Mesodermal cell (in vitro differentiated cells): ENCODE measurements at regions not wholly inside any gene's neighbourhood (a gene's known extent, or its start where the extent isn't known, plus 50 kb on each side); places are given as distances from the start of the nearest gene placed in this dataset.

ENCODE experiments used
- H3K27ac ChIP-seq: 2 replicates; pipeline ENCODE4 v1.7.0; 2013; ENCODE audit warnings: mild to moderate bottlenecking, low read depth, low read length, moderate library complexity; ENCODE audit not compliant: severe bottlenecking
- H3K36me3 ChIP-seq: 2 replicates; pipeline ENCODE4 v1.7.1; 2013; ENCODE audit warnings: mild to moderate bottlenecking, low read length, moderate library complexity; ENCODE audit not compliant: control insufficient read depth, insufficient read depth
- H3K4me1 ChIP-seq: one replicate; pipeline ENCODE4 v1.7.1; 2013; ENCODE audit warnings: mild to moderate bottlenecking, low read length; ENCODE audit not compliant: insufficient read depth, control insufficient read depth, poor library complexity, severe bottlenecking
- H3K4me3 ChIP-seq: 2 replicates; pipeline ENCODE4 v1.7.0; 2013; ENCODE audit warnings: low read length, control low read depth, mild to moderate bottlenecking; ENCODE audit not compliant: insufficient read depth, poor library complexity, severe bottlenecking; ENCODE audit errors: extremely low read depth
- H3K9me3 ChIP-seq: 2 replicates; pipeline ENCODE4 v1.7.1; 2013; ENCODE audit warnings: mild to moderate bottlenecking, low read length, moderate library complexity; ENCODE audit not compliant: control insufficient read depth
- WGBS, 2 experiments: methylation state at CpG; one replicate each; pipeline ENCODE4 v1.1.5; 2013; ENCODE audit warnings: missing lambda C conversion rate in 2 of 2; ENCODE audit not compliant: insufficient coverage in 2 of 2; 5-methylcytosine and 5-hydroxymethylcytosine counted together

- H3K27ac ChIP-seq = no peak overlapping the region
- WGBS, 2 experiments = 25 to 37% methylated on average over 2 to 3 of the region's 4 CpGs
- no peak overlapping the region for H3K4me3 ChIP-seq
Measured at GRCh38 chr15:60119101-60119500, 115.0 kb downstream of the FOXB1 start.

DNA sequence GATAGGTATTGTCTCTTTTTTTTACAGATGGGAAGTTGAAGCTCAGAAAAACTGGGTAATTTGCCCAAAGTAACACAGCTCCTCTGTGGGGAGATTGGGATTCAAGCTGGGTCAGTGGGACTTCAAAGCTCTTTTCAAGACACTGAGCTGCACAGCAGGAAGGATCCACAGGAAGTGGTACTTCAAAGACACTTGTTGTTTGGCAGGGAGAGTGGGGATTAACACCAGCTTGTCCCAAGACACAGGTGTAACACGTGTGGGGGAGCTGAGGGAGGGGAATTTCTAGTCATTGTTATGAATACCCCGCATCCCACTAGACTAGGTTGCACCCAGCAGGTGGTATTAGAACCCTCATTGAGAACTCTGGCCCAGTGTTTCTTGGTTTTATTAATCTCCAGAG is 116.0 kb downstream of the FOXB1 start:
- Histone ChIP-seq H3K27ac (no peak overlapping the region), H3K4me1 (peaks cover 4% of the 10 kb centered on the region), H3K36me3 (no peaks in the 10 kb centered on the region), H3K9me3 (no peaks in the 10 kb centered on the region), H3K4me3 (no peak overlapping the region)
- 0% methylated on average over 1 of the region's 2 CpGs; no CpG with 5 or more reads in 1 of the 2 experiments for WGBS, 2 experiments

More at GRCh38 chr15:60119101-60119500, 115.0 kb downstream of the FOXB1 start:
- no peaks in the 10 kb centered on the region for H3K9me3 ChIP-seq
- H3K36me3 ChIP-seq = no peaks in the 10 kb centered on the region
- H3K4me1 ChIP-seq = peaks cover 4% of the 10 kb centered on the region

DNA sequence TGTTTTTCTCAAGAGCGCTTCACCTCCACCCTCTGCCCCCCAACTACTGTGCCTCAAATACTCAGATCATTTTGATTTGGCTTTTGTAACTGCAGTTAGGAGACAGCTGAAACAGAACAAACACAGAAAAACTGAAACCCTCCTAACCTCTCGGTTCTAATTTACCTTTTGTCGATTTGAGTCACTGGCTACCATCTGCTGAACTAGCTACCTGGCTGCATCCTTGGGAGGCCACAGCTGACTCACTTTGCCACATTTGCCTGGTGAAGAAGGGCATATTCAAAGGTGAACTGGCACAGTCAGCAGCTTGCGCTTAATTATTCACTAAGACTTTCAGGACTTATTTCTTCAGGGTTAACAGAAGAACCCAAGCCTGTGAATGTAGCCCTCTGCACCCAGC is 117.7 kb downstream of the FOXB1 start:
- Histone ChIP-seq H3K4me1 (no peaks in the 10 kb centered on the region), H3K9me3 (no peaks in the 10 kb centered on the region), H3K36me3 (no peaks in the 10 kb centered on the region), H3K27ac (no peak overlapping the region), H3K4me3 (no peak overlapping the region)
- WGBS, 2 experiments = 89 to 92% methylated on average over 3 to 4 of the region's 4 CpGs

DNA sequence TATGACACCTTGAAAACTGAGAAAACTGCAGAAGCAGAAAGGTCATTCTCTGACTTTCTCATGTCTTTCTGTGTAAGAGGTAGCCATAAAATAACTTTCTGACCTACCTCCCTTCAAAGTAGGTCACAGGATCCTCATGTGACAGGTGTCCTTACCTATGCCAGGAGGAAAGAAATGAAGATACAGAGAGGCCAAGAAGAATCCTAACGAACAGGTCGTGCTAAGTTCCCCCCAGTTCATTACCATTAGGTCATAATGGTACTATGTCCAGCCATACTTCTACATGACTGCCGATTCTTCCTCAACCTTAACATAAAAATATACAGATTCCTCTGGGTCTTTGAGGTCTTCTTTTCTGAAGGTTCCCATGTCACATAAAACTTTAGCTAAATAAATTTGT is 118.6 kb downstream of the FOXB1 start:
- no peak overlapping the region for H3K4me3 ChIP-seq
- H3K4me1 ChIP-seq = peaks cover 1% of the 10 kb centered on the region
- WGBS, 2 experiments = 100% methylated on average over 1 to 3 of the region's 3 CpGs
- no peak overlapping the region for H3K27ac ChIP-seq
- no peaks in the 10 kb centered on the region for H3K36me3 ChIP-seq
- H3K9me3 ChIP-seq = no peaks in the 10 kb centered on the region

- no peak overlapping the region for H3K27ac ChIP-seq
- H3K36me3 ChIP-seq = no peaks in the 10 kb centered on the region
- no peaks in the 10 kb centered on the region for H3K9me3 ChIP-seq
- peaks cover 5% of the 10 kb centered on the region for H3K4me1 ChIP-seq
- 92% methylated on average over 4 of the region's 6 CpGs; no CpG with 5 or more reads in 1 of the 2 experiments for WGBS, 2 experiments
- H3K4me3 ChIP-seq = no peak overlapping the region
Measured at GRCh38 chr15:60124460-60125070, 120.5 kb downstream of the FOXB1 start.

DNA sequence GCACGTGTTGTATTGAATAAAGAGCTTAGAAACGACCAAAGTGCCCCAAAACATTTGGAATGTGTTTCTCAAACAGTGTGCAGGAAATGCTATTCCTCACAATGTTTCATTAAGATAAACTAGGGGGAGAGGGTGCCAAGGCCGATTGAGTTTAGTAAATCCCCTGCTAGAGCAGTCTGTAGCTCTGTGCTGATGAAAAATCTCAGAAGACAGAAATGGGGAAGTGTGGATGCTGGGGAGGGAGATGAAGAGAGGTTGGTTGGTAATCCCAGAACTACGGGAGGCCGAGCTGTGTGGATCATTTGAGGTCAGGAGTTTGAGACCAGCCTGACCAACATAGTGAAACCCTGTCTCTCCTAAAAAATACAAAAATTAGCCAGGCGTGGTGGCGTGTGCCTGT is 121.2 kb downstream of the FOXB1 start:
- Histone ChIP-seq H3K4me1 (peaks cover 5% of the 10 kb centered on the region), H3K9me3 (no peaks in the 10 kb centered on the region), H3K36me3 (no peaks in the 10 kb centered on the region), H3K27ac (no peak overlapping the region), H3K4me3 (no peak overlapping the region)
- 88 to 89% methylated on average over 4 to 6 of the region's 7 CpGs for WGBS, 2 experiments

DNA sequence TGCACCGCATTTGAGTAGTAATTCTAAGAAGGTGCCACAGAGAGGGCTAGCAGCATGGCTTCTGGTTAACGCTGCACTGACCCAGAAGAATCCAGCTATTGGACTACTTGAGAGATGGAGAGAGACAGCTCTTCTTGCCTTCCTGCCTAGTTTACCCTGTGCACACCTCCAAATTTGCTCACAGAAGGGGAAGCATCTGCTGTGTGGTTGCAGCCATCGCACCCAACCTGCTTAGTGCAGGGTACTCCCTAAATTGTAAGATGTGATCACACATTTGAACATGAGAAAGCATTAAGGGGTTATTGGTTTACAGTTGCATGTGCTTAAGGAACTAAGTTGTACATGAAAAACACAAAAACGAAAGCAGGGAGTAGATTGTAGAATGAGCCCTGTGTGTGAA is 122.1 kb downstream of the FOXB1 start:
- 92 to 96% methylated on average over 2 to 4 of the region's 4 CpGs for WGBS, 2 experiments
- no peaks in the 10 kb centered on the region for H3K9me3 ChIP-seq
- no peaks in the 10 kb centered on the region for H3K36me3 ChIP-seq
- no peak overlapping the region for H3K4me3 ChIP-seq
- no peak overlapping the region for H3K27ac ChIP-seq
- H3K4me1 ChIP-seq = peaks cover 5% of the 10 kb centered on the region

DNA sequence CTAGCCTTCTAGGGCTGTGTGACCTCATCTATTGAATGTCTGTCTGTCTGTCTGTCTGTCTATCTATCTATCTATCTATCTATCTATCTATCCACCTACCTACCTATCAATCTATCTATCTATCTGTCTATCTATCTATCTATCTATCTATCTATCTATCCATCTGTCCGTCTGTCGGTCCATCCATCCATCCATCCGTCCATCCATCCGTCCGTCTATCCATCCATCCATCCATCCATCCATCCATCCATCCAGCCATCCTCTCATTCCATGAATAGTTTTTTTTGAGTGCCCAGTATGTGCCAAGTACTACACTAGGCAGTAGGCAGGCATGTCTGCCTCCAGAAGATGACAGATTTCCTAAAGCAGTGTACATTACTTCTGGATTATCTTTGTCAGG is 122.5 kb downstream of the FOXB1 start:
- WGBS, 2 experiments = 88 to 93% methylated on average over 5 of the region's 5 CpGs
- H3K4me3 ChIP-seq = no peak overlapping the region
- H3K9me3 ChIP-seq = no peaks in the 10 kb centered on the region
- H3K36me3 ChIP-seq = no peaks in the 10 kb centered on the region
- H3K27ac ChIP-seq = no peak overlapping the region
- peaks cover 5% of the 10 kb centered on the region for H3K4me1 ChIP-seq

DNA sequence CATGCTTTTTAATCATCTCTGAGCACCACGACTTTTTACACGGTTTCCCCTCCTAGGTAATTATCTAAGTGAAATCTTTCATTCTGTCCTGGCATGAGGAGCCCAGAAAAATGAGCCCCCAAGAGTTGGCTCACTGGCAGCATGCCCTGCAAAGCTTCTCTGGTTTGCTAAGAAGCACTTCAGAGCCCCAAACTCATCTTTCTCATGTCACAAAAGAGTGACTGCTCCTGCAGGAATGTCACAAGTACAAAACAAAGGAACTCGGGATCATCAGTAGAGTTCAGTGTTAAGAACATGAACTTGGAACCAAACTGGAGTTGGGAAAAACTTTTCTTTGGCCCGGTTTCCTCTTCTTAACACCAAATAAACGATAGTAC is 123.9 kb downstream of the FOXB1 start:
- WGBS, 2 experiments = 0 to 6% methylated on average over 2 to 3 of the region's 5 CpGs

DNA sequence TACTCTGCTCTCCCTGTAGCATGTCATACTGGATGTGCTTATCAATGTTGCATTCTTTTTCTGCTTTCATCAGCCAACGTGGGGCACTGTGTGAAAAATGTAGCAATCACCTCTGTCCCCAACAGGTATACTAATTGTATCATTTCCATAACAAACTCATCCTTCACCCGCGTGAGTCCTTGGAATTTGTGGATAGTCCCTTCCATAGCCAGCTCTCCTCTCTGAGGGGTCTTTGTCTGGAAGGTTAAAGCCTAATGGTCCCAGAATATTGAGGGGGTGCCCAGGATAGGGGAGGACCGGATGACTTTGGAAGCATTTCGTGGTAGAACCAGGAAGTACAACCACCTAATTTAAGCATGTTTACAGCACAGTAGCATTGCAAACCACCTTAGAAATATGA is 124.6 kb downstream of the FOXB1 start:
- Histone ChIP-seq H3K4me1 (peaks cover 5% of the 10 kb centered on the region), H3K9me3 (no peaks in the 10 kb centered on the region), H3K4me3 (no peak overlapping the region), H3K36me3 (no peaks in the 10 kb centered on the region), H3K27ac (no peak overlapping the region)
- 0% methylated on average over 1 of the region's 5 CpGs; no CpG with 5 or more reads in 1 of the 2 experiments for WGBS, 2 experiments

More for the DNA sequence above, 123.9 kb downstream of the FOXB1 start:
- Histone ChIP-seq H3K36me3 (no peaks in the 10 kb centered on the region), H3K4me1 (peaks cover 5% of the 10 kb centered on the region), H3K9me3 (no peaks in the 10 kb centered on the region), H3K27ac (peak overlapping the region; percentile 41), H3K4me3 (peak overlapping the region; percentile 18)

DNA sequence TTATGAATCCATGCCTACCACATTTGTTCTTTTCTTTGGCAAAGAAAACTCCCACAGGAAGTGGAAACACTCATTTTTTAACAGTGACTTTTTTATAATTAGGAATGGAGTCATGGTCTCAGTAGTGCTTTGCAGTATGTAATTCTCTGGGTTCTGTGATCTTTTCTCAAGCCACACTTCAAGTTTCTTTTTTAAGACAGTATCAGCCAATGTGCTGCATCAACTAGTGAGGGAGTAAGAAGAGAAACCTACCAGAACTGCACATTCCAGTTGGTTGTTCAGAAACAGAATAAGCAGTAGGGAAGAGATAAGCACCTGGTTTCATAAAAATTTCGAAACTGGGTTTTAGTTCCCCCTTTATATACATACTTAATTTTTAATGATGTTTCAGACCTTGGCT is 126.3 kb downstream of the FOXB1 start:
- no peak overlapping the region for H3K27ac ChIP-seq
- WGBS, 2 experiments = no CpG with 5 or more reads among the region's 1 CpG
- no peak overlapping the region for H3K4me3 ChIP-seq
- no peaks in the 10 kb centered on the region for H3K36me3 ChIP-seq
- no peaks in the 10 kb centered on the region for H3K9me3 ChIP-seq
- peaks cover 5% of the 10 kb centered on the region for H3K4me1 ChIP-seq
